ENCODE measurements at regions not wholly inside any gene's neighbourhood (a gene's known extent, or its start where the extent isn't known, plus 50 kb on each side); places are given as distances from the start of the nearest gene placed in this dataset.

DNA sequence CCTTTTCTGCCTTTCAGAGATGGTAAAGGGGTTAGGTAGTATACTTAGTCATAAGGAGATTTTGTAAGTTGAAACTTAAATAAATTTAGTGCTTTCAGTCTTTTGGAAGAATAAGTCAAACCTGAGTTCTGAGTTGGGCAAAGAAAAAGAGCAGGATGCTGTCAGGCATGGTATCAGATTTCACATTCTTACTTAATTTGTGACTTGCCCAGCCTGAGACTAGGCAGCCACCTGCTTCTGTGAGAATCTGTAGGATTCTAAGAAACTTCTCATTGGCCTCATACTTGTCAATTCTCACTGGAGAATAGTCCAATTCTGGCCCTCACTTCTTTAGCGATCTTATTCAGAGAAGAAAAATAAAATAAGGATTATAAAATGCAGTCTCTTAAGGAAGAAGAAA lies 577.5 kb downstream of the DIPK2A start:
- Histone ChIP-seq H3K4me1 (peaks cover 0 to 3% (median 0%) of the 10 kb centered on the region in 4 donors), H3K27me3 (no peaks in the 10 kb centered on the region), H3K9me3 (no peaks in the 10 kb centered on the region), H3K4me3 (no peak overlapping the region), H3K27ac (no peak overlapping the region), H3K36me3 (no peaks in the 10 kb centered on the region)
- no peak for DNase-seq
- intact Hi-C loops (cut with DNase I), result no loop called here
- TF ChIP-seq CTCF (IDR thresholded peaks at IDR 0.05) (no peak), POLR2AphosphoS5 (IDR thresholded peaks at IDR 0.05) (no peak), POLR2A (IDR thresholded peaks at IDR 0.05) (no peak), EP300 (IDR thresholded peaks at IDR 0.05) (no peak)
- 71 to 78% methylated on average over 1 of the region's 1 CpG for WGBS, 2 donors

DNA sequence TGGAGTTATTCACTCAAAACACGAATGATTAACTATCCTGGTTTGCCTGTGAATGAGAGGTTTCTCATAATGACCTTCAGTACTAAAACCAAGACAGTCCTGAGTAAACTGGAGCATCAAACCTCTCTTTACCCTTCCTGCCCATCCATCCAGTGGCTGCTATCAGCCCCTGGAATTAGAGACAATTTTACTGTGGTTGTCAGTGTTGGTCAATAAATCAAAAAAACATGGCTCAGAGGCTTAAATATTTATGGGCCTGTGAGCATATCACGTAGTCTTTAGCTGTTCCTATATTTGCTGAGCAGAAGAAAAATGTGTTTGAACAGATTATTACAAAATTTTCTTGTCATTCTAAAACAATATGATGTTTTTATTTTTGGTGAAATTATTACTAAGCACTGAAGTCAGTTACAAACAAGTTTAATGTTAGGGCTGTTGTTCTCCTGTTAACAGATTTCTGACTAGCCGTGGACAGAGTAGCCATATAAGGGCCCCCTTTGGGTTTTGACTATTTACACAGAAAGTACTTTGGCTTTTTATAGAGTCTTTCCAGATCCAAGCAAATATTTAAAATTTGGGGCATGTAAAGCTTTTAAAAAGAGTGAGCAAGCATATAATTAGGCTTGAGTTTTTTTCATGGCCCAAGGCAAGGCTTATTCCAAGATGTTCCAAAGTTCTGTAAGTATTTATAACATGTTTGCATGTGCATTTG lies 580.9 kb downstream of the DIPK2A start:
- Histone ChIP-seq H3K27ac (no peak overlapping the region), H3K27me3 (no peaks in the 10 kb centered on the region), H3K4me3 (no peak overlapping the region), H3K9me3 (no peaks in the 10 kb centered on the region), H3K36me3 (no peaks in the 10 kb centered on the region), H3K4me1 (no peaks in the 10 kb centered on the region)
- TF ChIP-seq CTCF (IDR thresholded peaks at IDR 0.05) (no peak), POLR2AphosphoS5 (IDR thresholded peaks at IDR 0.05) (no peak), POLR2A (IDR thresholded peaks at IDR 0.05) (no peak), EP300 (IDR thresholded peaks at IDR 0.05) (no peak)
- no peak for DNase-seq
- intact Hi-C loops (cut with DNase I), result no loop called here
- 18 to 59% methylated on average over 3 of the region's 3 CpGs for WGBS, 2 donors

DNA sequence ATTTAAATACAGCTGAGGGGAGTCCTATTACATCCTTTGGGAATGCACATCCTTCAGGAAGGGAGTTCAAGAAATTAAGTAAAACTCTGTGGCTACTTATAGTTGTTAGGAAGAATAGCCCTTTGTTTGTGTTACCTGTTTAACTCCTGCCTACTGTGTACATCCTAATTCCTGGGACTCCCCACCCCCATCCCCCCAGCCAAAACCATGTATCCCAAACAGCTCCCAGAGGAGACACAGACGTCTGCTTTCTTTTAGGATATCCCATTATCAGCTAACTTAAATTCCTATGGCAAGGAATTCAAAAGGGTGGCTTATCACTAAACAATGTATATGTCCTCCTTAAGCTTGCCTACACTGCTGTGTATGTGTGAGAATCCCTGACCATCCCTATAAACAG lies 581.7 kb downstream of the DIPK2A start:
- H3K4me3 ChIP-seq, result no peak overlapping the region
- intact Hi-C loops (cut with DNase I), result no loop called here
- no peaks in the 10 kb centered on the region for H3K27me3 ChIP-seq
- no peak for TF ChIP-seq POLR2AphosphoS5 (IDR thresholded peaks at IDR 0.05)
- no peak overlapping the region for H3K27ac ChIP-seq
- H3K36me3 ChIP-seq, result no peaks in the 10 kb centered on the region
- WGBS, 2 donors, result 31 to 72% methylated on average over 1 of the region's 1 CpG
- no peaks in the 10 kb centered on the region for H3K9me3 ChIP-seq
- no peaks in the 10 kb centered on the region for H3K4me1 ChIP-seq
- DNase-seq, result no peak

DNA sequence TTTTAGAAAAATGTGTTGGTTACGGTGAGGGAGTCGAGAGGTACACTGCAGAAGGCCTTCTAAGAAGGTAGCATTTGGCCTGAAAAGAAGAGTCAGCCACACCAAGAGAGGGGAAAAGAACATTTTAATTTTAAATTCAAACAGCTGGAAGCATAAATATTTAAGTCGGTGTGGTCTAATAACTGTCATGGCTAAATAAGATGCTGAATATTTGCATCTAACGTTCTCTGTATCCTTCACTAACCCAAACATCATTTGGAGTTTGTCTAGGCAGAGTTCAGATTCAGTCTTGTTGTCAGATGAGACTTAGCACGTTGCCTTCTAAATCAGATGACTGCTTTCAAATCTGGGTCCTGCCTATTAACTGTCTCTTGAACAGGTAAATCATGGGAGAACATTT lies 583.3 kb downstream of the DIPK2A start:
- DNase-seq, result no peak
- Histone ChIP-seq H3K27ac (no peak overlapping the region), H3K4me1 (no peaks in the 10 kb centered on the region), H3K4me3 (no peak overlapping the region), H3K36me3 (no peaks in the 10 kb centered on the region), H3K27me3 (no peaks in the 10 kb centered on the region), H3K9me3 (no peaks in the 10 kb centered on the region)
- 60 to 75% methylated on average over 5 of the region's 5 CpGs for WGBS, 2 donors
- intact Hi-C loops (cut with DNase I), result no loop called here
- no peak for TF ChIP-seq POLR2AphosphoS5 (IDR thresholded peaks at IDR 0.05)
- no peak for TF ChIP-seq POLR2A (IDR thresholded peaks at IDR 0.05)
- no peak for TF ChIP-seq CTCF (IDR thresholded peaks at IDR 0.05)
- TF ChIP-seq EP300 (IDR thresholded peaks at IDR 0.05), result no peak

- intact Hi-C loops (cut with DNase I), result no loop called here
- DNase-seq, result no peak
- Histone ChIP-seq H3K36me3 (no peaks in the 10 kb centered on the region), H3K27ac (no peak overlapping the region), H3K4me3 (no peak overlapping the region), H3K9me3 (no peaks in the 10 kb centered on the region), H3K4me1 (no peaks in the 10 kb centered on the region), H3K27me3 (no peaks in the 10 kb centered on the region)
- 67 to 72% methylated on average over 3 of the region's 3 CpGs for WGBS, 2 donors
- TF ChIP-seq CTCF (IDR thresholded peaks at IDR 0.05) (no peak), POLR2A (IDR thresholded peaks at IDR 0.05) (no peak)
These were observed 584.8 kb downstream of the DIPK2A start for GRCh38 chr3:144556392-144556791.

Measured in sigmoid colon (tissue), 6 donors.